ENCODE measurements at regions not wholly inside any gene's neighbourhood (a gene's known extent, or its start where the extent isn't known, plus 50 kb on each side); places are given as distances from the start of the nearest gene placed in this dataset.

DNA sequence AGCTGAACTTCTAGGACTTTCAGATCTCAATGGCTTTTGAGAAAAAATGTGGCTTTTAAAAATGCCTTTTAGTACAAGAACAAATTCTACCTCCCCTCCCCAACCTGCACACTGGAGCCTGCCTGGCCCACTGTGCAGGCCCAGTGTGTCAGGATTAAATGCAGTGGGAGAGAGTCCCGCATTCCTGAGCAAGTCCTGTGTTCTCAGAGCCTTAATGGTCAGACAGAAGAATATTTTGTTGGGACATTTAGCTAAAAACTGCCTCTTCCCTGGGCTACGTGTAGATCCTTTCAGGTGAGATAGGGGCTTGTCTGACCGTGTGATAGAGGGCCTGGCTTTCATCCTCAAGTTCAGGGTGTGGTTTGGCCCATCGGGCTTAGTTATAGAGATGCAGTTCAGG, 63.1 kb upstream of the ESRRB start:
- Histone ChIP-seq H3K4me3 (ENCODE audit: control extremely low read depth in 1 of 5, extremely low read depth in 1 of 5, insufficient read depth in 1 of 5, low read depth in 2 of 5, low read length in 4 of 5) (no peak overlapping the region), H3K9me3 (ENCODE audit: control extremely low read depth in 1 of 3, control insufficient read depth in 2 of 3, insufficient read depth in 1 of 3, low read length in 2 of 3) (no peaks in the 10 kb centered on the region), H3K79me2 (ENCODE audit: control insufficient read depth, insufficient read depth, low read length) (no peaks in the 10 kb centered on the region), H3K36me3 (replicated peaks in 1 of 2; ENCODE audit: control extremely low read depth in 1 of 2, control insufficient read depth in 1 of 2, extremely low read depth in 1 of 2, insufficient read depth in 2 of 2, low read length in 1 of 2) (no peaks in the 10 kb centered on the region), H3K27me3 (replicated peaks in 1 of 4; ENCODE audit: control extremely low read depth in 1 of 4, control insufficient read depth in 3 of 4, insufficient read depth in 4 of 4, low read length in 3 of 4) (peaks cover 0 to 13% (median 6%) of the 10 kb centered on the region in 4 experiments), H4K20me1 (ENCODE audit: control insufficient read depth, insufficient read depth, low read length, poor library complexity, severe bottlenecking) (no peaks in the 10 kb centered on the region), H3K4me2 (replicated peaks; ENCODE audit: low read depth, low read length, poor library complexity, severe bottlenecking) (no peak overlapping the region), H2AFZ (ENCODE audit: insufficient read depth, low read depth, low read length, poor library complexity, severe bottlenecking) (no peak overlapping the region), H3K27ac (ENCODE audit: low read length in 2 of 2) (no peak overlapping the region), H3K9ac (ENCODE audit: low read length) (no peak overlapping the region), H3K4me1 (ENCODE audit: control insufficient read depth in 2 of 2, insufficient read depth in 2 of 2, low read length in 2 of 2) (no peaks in the 10 kb centered on the region)
- Mint-ChIP-seq H3K27ac (no peak overlapping the region), H3K4me1 (peaks cover 2% of the 10 kb centered on the region), H3K4me3 (no peak overlapping the region), H3K27me3 (peaks cover 50% of the 10 kb centered on the region), H3K9me3 (ENCODE audit: insufficient read depth) (no peaks in the 10 kb centered on the region)
- CTCF ChIA-PET: no interaction called here
- POLR2A ChIA-PET: no interaction called here
- no peak for TF ChIP-seq EZH2 (IDR thresholded peaks at IDR 0.05; ENCODE audit: borderline replicate concordance, insufficient read depth, low read depth, low read length, poor library complexity, severe bottlenecking)
- TF ChIP-seq, protein P1, sequence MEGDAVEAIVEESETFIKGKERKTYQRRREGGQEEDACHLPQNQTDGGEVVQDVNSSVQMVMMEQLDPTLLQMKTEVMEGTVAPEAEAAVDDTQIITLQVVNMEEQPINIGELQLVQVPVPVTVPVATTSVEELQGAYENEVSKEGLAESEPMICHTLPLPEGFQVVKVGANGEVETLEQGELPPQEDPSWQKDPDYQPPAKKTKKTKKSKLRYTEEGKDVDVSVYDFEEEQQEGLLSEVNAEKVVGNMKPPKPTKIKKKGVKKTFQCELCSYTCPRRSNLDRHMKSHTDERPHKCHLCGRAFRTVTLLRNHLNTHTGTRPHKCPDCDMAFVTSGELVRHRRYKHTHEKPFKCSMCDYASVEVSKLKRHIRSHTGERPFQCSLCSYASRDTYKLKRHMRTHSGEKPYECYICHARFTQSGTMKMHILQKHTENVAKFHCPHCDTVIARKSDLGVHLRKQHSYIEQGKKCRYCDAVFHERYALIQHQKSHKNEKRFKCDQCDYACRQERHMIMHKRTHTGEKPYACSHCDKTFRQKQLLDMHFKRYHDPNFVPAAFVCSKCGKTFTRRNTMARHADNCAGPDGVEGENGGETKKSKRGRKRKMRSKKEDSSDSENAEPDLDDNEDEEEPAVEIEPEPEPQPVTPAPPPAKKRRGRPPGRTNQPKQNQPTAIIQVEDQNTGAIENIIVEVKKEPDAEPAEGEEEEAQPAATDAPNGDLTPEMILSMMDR (IDR thresholded peaks at IDR 0.05): no peak
- ATAC-seq (ENCODE audit: low read depth) (no peak), DNase-seq (no peak)
- 82% methylated on average over 4 of the region's 4 CpGs for WGBS (ENCODE audit: insufficient coverage)
- intact Hi-C loops (cut with micrococcal nuclease): no loop called here

DNA sequence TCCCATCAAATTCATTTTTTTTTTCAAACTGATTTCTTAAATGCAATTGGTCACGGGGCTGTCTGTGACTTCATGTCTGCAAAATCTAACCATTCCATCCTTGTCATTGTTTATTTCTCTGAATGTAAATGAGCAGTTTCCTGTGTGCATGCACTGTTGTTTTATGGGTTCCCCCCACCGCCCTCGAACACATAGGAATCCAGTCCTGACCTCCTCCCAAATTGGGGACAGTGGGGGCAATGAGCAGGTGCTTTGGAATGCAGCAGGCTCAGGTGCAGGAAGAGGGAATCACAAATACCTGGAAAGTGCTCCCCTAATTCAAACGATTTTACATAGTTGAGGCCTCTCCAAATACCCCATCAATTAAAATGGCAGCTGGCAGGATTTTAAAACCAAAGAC, 62.6 kb upstream of the ESRRB start:
- ATAC-seq (ENCODE audit: low read depth) (no peak), DNase-seq (no peak)
- no peaks in the 10 kb centered on the region for H3K4me1 ChIP-seq (ENCODE audit: control insufficient read depth in 2 of 2, insufficient read depth in 2 of 2, low read length in 2 of 2)
- H4K20me1 ChIP-seq (ENCODE audit: control insufficient read depth, insufficient read depth, low read length, poor library complexity, severe bottlenecking): no peaks in the 10 kb centered on the region
- no peak overlapping the region for H3K9ac ChIP-seq (ENCODE audit: low read length)
- WGBS (ENCODE audit: insufficient coverage): 17% methylated on average over 1 of the region's 4 CpGs
- H3K27me3 Mint-ChIP-seq: peaks cover 50% of the 10 kb centered on the region
- H3K9me3 Mint-ChIP-seq (ENCODE audit: insufficient read depth): no peaks in the 10 kb centered on the region
- peaks cover 0 to 13% (median 6%) of the 10 kb centered on the region in 4 experiments for H3K27me3 ChIP-seq (replicated peaks in 1 of 4; ENCODE audit: control extremely low read depth in 1 of 4, control insufficient read depth in 3 of 4, insufficient read depth in 4 of 4, low read length in 3 of 4)
- intact Hi-C loops (cut with micrococcal nuclease): no loop called here
- no peak overlapping the region for H3K4me2 ChIP-seq (replicated peaks; ENCODE audit: low read depth, low read length, poor library complexity, severe bottlenecking)
- TF ChIP-seq, protein P1 (IDR thresholded peaks at IDR 0.05): no peak
- TF ChIP-seq EZH2 (IDR thresholded peaks at IDR 0.05; ENCODE audit: borderline replicate concordance, insufficient read depth, low read depth, low read length, poor library complexity, severe bottlenecking): no peak
- H3K4me1 Mint-ChIP-seq: peaks cover 2% of the 10 kb centered on the region
- H3K27ac Mint-ChIP-seq: no peak overlapping the region
- no peak overlapping the region for H3K27ac ChIP-seq (ENCODE audit: low read length in 2 of 2)
- H3K4me3 Mint-ChIP-seq: no peak overlapping the region
- H2AFZ ChIP-seq (ENCODE audit: insufficient read depth, low read depth, low read length, poor library complexity, severe bottlenecking): no peak overlapping the region
- no peaks in the 10 kb centered on the region for H3K9me3 ChIP-seq (ENCODE audit: control extremely low read depth in 1 of 3, control insufficient read depth in 2 of 3, insufficient read depth in 1 of 3, low read length in 2 of 3)
- H3K79me2 ChIP-seq (ENCODE audit: control insufficient read depth, insufficient read depth, low read length): no peaks in the 10 kb centered on the region
- no peaks in the 10 kb centered on the region for H3K36me3 ChIP-seq (replicated peaks in 1 of 2; ENCODE audit: control extremely low read depth in 1 of 2, control insufficient read depth in 1 of 2, extremely low read depth in 1 of 2, insufficient read depth in 2 of 2, low read length in 1 of 2)
- CTCF ChIA-PET: no interaction called here
- no peak overlapping the region for H3K4me3 ChIP-seq (ENCODE audit: control extremely low read depth in 1 of 5, extremely low read depth in 1 of 5, insufficient read depth in 1 of 5, low read depth in 2 of 5, low read length in 4 of 5)
- POLR2A ChIA-PET: no interaction called here
